WTC11 (cell line): ENCODE measurements at regions not wholly inside any gene's neighbourhood (a gene's known extent, or its start where the extent isn't known, plus 50 kb on each side); places are given as distances from the start of the nearest gene placed in this dataset.
A peak's percentile ranks its signal among the peaks of the same experiment; 100 is the strongest.

Experiments used
- ATAC-seq: fragments of 200-7000 bp; cut with Tn5 transposase; 2 replicates; pipeline ENCODE4 v1.10.0; 2021; ENCODE audit warnings: mild to moderate bottlenecking, moderate library complexity
- CTCF ChIA-PET: fragments of 300-600 bp; sonication (Branson Sonifier 250); formaldehyde crosslinking; loops from one replicate; lab custom pipeline; 2021; ENCODE audit warnings: antibody characterized with exemption; lab: Charles Lee
- POLR2A ChIA-PET: fragments of 350-600 bp; sonication (Branson Sonifier 250); formaldehyde crosslinking; loops from one replicate; lab custom pipeline; 2021; ENCODE audit warnings: antibody characterized with exemption; lab: Charles Lee
- DNase-seq: peaks from one replicate; pipeline ENCODE4 v3.0.0; 2021; ENCODE audit warnings: low spot score
- H3K27ac Mint-ChIP-seq: 2 replicates; pipeline ENCODE4 v1.8.0; 2021; ENCODE audit warnings: mixed read lengths
- H3K27me3 Mint-ChIP-seq: 2 replicates; pipeline ENCODE4 v1.8.0; 2021; ENCODE audit warnings: low read depth, mild to moderate bottlenecking, moderate library complexity, mixed read lengths
- H3K36me3 Mint-ChIP-seq: 2 replicates; pipeline ENCODE4 v1.8.0; 2021; ENCODE audit warnings: mixed read lengths
- H3K4me1 Mint-ChIP-seq: 2 replicates; pipeline ENCODE4 v1.8.0; 2022; ENCODE audit warnings: mixed read lengths
- H3K4me3 Mint-ChIP-seq: 2 replicates; pipeline ENCODE4 v1.8.0; 2021; ENCODE audit warnings: mild to moderate bottlenecking, moderate library complexity, mixed read lengths
- H3K9me3 Mint-ChIP-seq: 2 replicates; pipeline ENCODE4 v1.8.0; 2021; ENCODE audit warnings: mixed read lengths
- CBFB ChIP-seq: sonication (generic); formaldehyde crosslinking; IDR thresholded peaks from 2 replicates; pipeline ENCODE4 v1.8.1; 2022; ENCODE audit warnings: mild to moderate bottlenecking, low read depth, missing genetic modification reagents
- CREM ChIP-seq: sonication (generic); formaldehyde crosslinking; IDR thresholded peaks from 2 replicates; pipeline ENCODE4 v1.8.1; 2022; ENCODE audit warnings: mild to moderate bottlenecking, missing genetic modification reagents, moderate library complexity
- ELF4 ChIP-seq: sonication (generic); formaldehyde crosslinking; IDR thresholded peaks from 2 replicates; pipeline ENCODE4 v1.8.1; 2022; ENCODE audit warnings: low read depth, mild to moderate bottlenecking, moderate library complexity, missing genetic modification reagents
- ESRRA ChIP-seq: sonication (generic); formaldehyde crosslinking; IDR thresholded peaks from 2 replicates; pipeline ENCODE4 v1.8.1; 2022; ENCODE audit warnings: mild to moderate bottlenecking, missing genetic modification reagents, borderline replicate concordance
- FOXP1 ChIP-seq: sonication (generic); formaldehyde crosslinking; IDR thresholded peaks from 2 replicates; pipeline ENCODE4 v1.8.0; 2022; ENCODE audit warnings: missing genetic modification reagents, mild to moderate bottlenecking, moderate library complexity, borderline replicate concordance
- GTF2I ChIP-seq: fragments of 250-450 bp; sonication (Bioruptor Pico); conservative IDR thresholded peaks from 2 replicates; pipeline ENCODE4 v1.4.0; 2021; ENCODE audit warnings: mild to moderate bottlenecking
- IRF2 ChIP-seq: sonication (generic); formaldehyde crosslinking; IDR thresholded peaks from 2 replicates; pipeline ENCODE4 v1.8.0; 2022; ENCODE audit warnings: low read depth, missing genetic modification reagents, borderline replicate concordance
- JAZF1 ChIP-seq: fragments of 250-450 bp; sonication (Bioruptor Pico); IDR thresholded peaks from 2 replicates; pipeline ENCODE4 v1.9.0; 2021; ENCODE audit warnings: moderate library complexity, mild to moderate bottlenecking, inconsistent platforms
- NFE2L1 ChIP-seq: sonication (generic); formaldehyde crosslinking; IDR thresholded peaks from 2 replicates; pipeline ENCODE4 v1.8.1; 2023; ENCODE audit warnings: missing genetic modification reagents
- NR1H2 ChIP-seq: sonication (generic); formaldehyde crosslinking; IDR thresholded peaks from 2 replicates; pipeline ENCODE4 v1.9.0; 2021; ENCODE audit warnings: mild to moderate bottlenecking, moderate library complexity, missing genetic modification reagents
- RORB ChIP-seq: fragments of 250-450 bp; sonication (Bioruptor Pico); IDR thresholded peaks from 2 replicates; pipeline ENCODE4 v1.9.0; 2021; ENCODE audit warnings: mild to moderate bottlenecking
- SMAD3 ChIP-seq: sonication (generic); formaldehyde crosslinking; IDR thresholded peaks from 2 replicates; pipeline ENCODE4 v1.8.0; 2022; ENCODE audit warnings: missing genetic modification reagents, mild to moderate bottlenecking, borderline replicate concordance
- SMAD4 ChIP-seq: sonication (generic); formaldehyde crosslinking; IDR thresholded peaks from 2 replicates; pipeline ENCODE4 v1.8.0; 2022; ENCODE audit warnings: mild to moderate bottlenecking, missing genetic modification reagents
- TCF7 ChIP-seq: sonication (generic); formaldehyde crosslinking; IDR thresholded peaks from 2 replicates; pipeline ENCODE4 v1.8.0; 2022; ENCODE audit warnings: mild to moderate bottlenecking, low read depth, missing genetic modification reagents, moderate library complexity
- TEAD4 ChIP-seq: sonication (generic); formaldehyde crosslinking; IDR thresholded peaks from 2 replicates; pipeline ENCODE4 v1.8.0; 2022; ENCODE audit warnings: mild to moderate bottlenecking, missing genetic modification reagents
- ZNF232 ChIP-seq: sonication (generic); formaldehyde crosslinking; IDR thresholded peaks from 2 replicates; pipeline ENCODE4 v1.8.0; 2022; ENCODE audit warnings: mild to moderate bottlenecking, missing genetic modification reagents
- ZNF396 ChIP-seq: fragments of 250-450 bp; sonication (Bioruptor Pico); IDR thresholded peaks from 2 replicates; pipeline ENCODE4 v1.8.0; 2021; ENCODE audit warnings: mild to moderate bottlenecking, moderate library complexity, borderline replicate concordance
- ZNF423 ChIP-seq: fragments of 250-450 bp; sonication (Bioruptor Pico); IDR thresholded peaks from 2 replicates; pipeline ENCODE4 v2.1.2; 2022; ENCODE audit warnings: mild to moderate bottlenecking, moderate library complexity
- ZNF671 ChIP-seq: fragments of 250-450 bp; sonication (Bioruptor Pico); IDR thresholded peaks from 2 replicates; pipeline ENCODE4 v1.8.0; 2021; ENCODE audit warnings: mild to moderate bottlenecking
- TF ChIP-seq, protein P1 (sequence below): sonication (generic); formaldehyde crosslinking; IDR thresholded peaks from 2 replicates; pipeline ENCODE4 v1.8.1; 2022; ENCODE audit warnings: missing genetic modification reagents, borderline replicate concordance
- TF ChIP-seq, protein P2 (sequence below): sonication (generic); formaldehyde crosslinking; IDR thresholded peaks from 2 replicates; pipeline ENCODE4 v1.8.1; 2023; ENCODE audit warnings: mild to moderate bottlenecking, missing genetic modification reagents
- TF ChIP-seq, protein P3 (sequence below): fragments of 250-450 bp; sonication (Bioruptor Pico); IDR thresholded peaks from 2 replicates; pipeline ENCODE4 v1.9.0; 2021; ENCODE audit warnings: mild to moderate bottlenecking
- TF ChIP-seq, protein P4 (sequence below): sonication (generic); formaldehyde crosslinking; IDR thresholded peaks from 2 replicates; pipeline ENCODE4 v1.8.0; 2022; ENCODE audit warnings: mild to moderate bottlenecking, missing genetic modification reagents
- TF ChIP-seq, protein P5 (sequence below): sonication (generic); formaldehyde crosslinking; IDR thresholded peaks from 2 replicates; pipeline ENCODE4 v1.8.0; 2022; ENCODE audit warnings: missing genetic modification reagents

DNA sequence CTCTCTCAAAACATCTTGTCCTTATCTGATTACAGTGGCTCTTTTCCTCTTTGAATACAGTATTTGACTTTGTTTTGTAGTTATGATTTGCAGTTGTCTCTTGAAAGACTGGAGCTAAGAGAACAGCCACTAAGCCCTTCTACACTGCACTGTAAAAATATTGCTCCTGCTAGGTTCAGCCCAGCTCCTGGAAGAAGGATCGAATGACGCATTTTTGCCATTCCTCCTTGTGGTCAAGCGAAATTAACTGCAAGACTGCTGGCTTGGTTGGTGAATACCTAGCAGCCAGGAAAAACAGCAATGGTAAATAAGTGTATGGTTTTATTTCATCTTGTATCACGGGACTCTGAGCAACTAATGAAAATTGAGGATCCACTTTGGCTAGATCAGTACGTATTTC is 407.8 kb upstream of the CDH2 start (continued):
- TF ChIP-seq, protein P1, sequence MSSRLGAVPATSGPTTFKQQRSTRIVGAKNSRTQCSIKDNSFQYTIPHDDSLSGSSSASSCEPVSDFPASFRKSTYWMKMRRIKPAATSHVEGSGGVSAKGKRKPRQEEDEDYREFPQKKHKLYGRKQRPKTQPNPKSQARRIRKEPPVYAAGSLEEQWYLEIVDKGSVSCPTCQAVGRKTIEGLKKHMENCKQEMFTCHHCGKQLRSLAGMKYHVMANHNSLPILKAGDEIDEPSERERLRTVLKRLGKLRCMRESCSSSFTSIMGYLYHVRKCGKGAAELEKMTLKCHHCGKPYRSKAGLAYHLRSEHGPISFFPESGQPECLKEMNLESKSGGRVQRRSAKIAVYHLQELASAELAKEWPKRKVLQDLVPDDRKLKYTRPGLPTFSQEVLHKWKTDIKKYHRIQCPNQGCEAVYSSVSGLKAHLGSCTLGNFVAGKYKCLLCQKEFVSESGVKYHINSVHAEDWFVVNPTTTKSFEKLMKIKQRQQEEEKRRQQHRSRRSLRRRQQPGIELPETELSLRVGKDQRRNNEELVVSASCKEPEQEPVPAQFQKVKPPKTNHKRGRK = no peak
- TF ChIP-seq CREM (no peak), TCF7 (no peak), RORB (CRISPR knock-in tag) (no peak), TEAD4 (CRISPR knock-in tag) (no peak), IRF2 (no peak)
- TF ChIP-seq, protein P2, sequence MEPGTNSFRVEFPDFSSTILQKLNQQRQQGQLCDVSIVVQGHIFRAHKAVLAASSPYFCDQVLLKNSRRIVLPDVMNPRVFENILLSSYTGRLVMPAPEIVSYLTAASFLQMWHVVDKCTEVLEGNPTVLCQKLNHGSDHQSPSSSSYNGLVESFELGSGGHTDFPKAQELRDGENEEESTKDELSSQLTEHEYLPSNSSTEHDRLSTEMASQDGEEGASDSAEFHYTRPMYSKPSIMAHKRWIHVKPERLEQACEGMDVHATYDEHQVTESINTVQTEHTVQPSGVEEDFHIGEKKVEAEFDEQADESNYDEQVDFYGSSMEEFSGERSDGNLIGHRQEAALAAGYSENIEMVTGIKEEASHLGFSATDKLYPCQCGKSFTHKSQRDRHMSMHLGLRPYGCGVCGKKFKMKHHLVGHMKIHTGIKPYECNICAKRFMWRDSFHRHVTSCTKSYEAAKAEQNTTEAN (CRISPR knock-in tag) = no peak
- TF ChIP-seq, all 79 proteins: peak for 0

DNA sequence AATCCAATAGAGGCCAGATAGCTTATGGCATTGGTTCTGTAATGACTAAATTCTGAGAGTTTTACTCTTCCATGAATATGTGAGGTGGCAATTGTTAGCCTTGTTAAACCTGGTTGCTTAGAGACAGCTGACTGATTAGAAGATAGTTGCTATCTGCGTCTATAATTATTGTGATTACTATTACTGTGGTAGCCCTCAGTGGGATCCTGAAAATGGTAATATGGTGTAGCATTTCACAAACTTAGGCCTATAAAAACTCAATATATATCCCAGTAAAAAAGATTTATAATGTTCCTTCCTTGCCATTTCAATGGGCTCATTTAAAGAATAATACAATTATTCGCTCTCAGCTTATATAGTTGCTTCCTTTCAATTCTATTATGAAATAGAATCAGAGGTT is 405.8 kb upstream of the CDH2 start:
- no peak overlapping the region for H3K27ac Mint-ChIP-seq
- H3K9me3 Mint-ChIP-seq = no peaks in the 10 kb centered on the region
- no peak for ATAC-seq
- POLR2A ChIA-PET = interaction anchor here (0.7 kb wide), 1 partner anchor 1520 kb away, joined by 4 read pairs; no protein-coding TSS in a partner anchor
- no peak for DNase-seq
- H3K27me3 Mint-ChIP-seq = no peaks in the 10 kb centered on the region
- no peak for TF ChIP-seq ZNF423 (CRISPR knock-in tag)
- TF ChIP-seq ESRRA (CRISPR knock-in tag) = no peak
- TF ChIP-seq JAZF1 (CRISPR knock-in tag) = no peak
- TF ChIP-seq ZNF396 (CRISPR knock-in tag) = no peak
- TF ChIP-seq ZNF232 = no peak
- TF ChIP-seq, protein P3, sequence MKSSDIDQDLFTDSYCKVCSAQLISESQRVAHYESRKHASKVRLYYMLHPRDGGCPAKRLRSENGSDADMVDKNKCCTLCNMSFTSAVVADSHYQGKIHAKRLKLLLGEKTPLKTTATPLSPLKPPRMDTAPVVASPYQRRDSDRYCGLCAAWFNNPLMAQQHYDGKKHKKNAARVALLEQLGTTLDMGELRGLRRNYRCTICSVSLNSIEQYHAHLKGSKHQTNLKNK (CRISPR knock-in tag) = no peak
- no peak for TF ChIP-seq NR1H2
- TF ChIP-seq, protein P4, sequence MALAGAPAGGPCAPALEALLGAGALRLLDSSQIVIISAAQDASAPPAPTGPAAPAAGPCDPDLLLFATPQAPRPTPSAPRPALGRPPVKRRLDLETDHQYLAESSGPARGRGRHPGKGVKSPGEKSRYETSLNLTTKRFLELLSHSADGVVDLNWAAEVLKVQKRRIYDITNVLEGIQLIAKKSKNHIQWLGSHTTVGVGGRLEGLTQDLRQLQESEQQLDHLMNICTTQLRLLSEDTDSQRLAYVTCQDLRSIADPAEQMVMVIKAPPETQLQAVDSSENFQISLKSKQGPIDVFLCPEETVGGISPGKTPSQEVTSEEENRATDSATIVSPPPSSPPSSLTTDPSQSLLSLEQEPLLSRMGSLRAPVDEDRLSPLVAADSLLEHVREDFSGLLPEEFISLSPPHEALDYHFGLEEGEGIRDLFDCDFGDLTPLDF (CRISPR knock-in tag) = no peak
- TF ChIP-seq SMAD4 (CRISPR knock-in tag) = no peak
- no peak for TF ChIP-seq SMAD3
- no peak for TF ChIP-seq ZNF671 (CRISPR knock-in tag)
- TF ChIP-seq GTF2I = no peak
- TF ChIP-seq, all 79 proteins: peak for 0
- Mint-ChIP-seq H3K36me3 (no peaks in the 10 kb centered on the region), H3K4me3 (no peak overlapping the region), H3K4me1 (peaks cover 23% of the 10 kb centered on the region)
- CTCF ChIA-PET = no interaction called here

DNA sequence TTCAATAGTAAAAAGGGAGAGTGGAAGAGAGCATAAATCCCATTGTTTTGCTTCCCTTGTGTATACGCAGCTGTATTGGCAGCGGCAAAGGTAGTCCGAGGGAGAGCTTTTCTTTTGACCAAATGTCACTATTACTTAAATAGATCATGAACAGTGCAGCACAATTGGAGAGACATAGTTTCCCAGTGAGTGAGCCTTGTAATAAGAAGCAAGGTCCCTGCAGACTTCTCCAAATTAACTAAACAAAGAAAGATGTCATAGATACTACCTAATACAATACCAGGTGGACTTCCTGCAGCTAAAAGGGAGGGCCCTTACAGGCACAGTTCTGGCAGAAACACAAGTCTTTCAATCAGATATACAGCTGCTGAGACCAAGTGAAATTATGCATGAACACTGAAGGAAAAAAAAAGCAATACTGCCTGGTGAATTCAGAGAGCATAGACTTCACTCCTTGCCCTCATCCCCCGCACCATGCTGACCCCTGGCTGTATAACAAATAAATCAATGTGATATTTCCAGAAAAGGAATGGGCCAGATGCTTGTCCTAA is 404.7 kb upstream of the CDH2 start:
- Mint-ChIP-seq H3K4me1 (peaks cover 23% of the 10 kb centered on the region), H3K27me3 (no peaks in the 10 kb centered on the region), H3K27ac (no peak overlapping the region; the same call in 1 of the 2 replicates), H3K36me3 (no peaks in the 10 kb centered on the region), H3K4me3 (no peak overlapping the region), H3K9me3 (no peaks in the 10 kb centered on the region)
- no peak for DNase-seq
- ChIA-PET CTCF (interaction anchor here (0.6 kb wide), 1 partner anchor 211 kb away, joined by 4 read pairs; no protein-coding TSS in a partner anchor), POLR2A (no interaction called here)
- ATAC-seq = peak; percentile 74
- TF ChIP-seq, protein P1 = no peak
- TF ChIP-seq NFE2L1 (CRISPR knock-in tag) (no peak), CBFB (CRISPR knock-in tag) (no peak), FOXP1 (CRISPR knock-in tag) (no peak), ELF4 (CRISPR knock-in tag) (no peak)
- TF ChIP-seq, protein P5, sequence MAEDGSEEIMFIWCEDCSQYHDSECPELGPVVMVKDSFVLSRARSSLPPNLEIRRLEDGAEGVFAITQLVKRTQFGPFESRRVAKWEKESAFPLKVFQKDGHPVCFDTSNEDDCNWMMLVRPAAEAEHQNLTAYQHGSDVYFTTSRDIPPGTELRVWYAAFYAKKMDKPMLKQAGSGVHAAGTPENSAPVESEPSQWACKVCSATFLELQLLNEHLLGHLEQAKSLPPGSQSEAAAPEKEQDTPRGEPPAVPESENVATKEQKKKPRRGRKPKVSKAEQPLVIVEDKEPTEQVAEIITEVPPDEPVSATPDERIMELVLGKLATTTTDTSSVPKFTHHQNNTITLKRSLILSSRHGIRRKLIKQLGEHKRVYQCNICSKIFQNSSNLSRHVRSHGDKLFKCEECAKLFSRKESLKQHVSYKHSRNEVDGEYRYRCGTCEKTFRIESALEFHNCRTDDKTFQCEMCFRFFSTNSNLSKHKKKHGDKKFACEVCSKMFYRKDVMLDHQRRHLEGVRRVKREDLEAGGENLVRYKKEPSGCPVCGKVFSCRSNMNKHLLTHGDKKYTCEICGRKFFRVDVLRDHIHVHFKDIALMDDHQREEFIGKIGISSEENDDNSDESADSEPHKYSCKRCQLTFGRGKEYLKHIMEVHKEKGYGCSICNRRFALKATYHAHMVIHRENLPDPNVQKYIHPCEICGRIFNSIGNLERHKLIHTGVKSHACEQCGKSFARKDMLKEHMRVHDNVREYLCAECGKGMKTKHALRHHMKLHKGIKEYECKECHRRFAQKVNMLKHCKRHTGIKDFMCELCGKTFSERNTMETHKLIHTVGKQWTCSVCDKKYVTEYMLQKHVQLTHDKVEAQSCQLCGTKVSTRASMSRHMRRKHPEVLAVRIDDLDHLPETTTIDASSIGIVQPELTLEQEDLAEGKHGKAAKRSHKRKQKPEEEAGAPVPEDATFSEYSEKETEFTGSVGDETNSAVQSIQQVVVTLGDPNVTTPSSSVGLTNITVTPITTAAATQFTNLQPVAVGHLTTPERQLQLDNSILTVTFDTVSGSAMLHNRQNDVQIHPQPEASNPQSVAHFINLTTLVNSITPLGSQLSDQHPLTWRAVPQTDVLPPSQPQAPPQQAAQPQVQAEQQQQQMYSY (CRISPR knock-in tag) = no peak
